Endothelial cell of umbilical vein (primary cell): ENCODE measurements at regions not wholly inside any gene's neighbourhood (a gene's known extent, or its start where the extent isn't known, plus 50 kb on each side); places are given as distances from the start of the nearest gene placed in this dataset.

ENCODE experiments used
- BruUV-seq: library from RNA; stranded (reverse); fragments of 400-500 nt; replicated peaks from 2 replicates; lab custom pipeline; 2021; lab: Mats Ljungman, UMichigan
- CTCF ChIA-PET: fragments of 300-600, 350-600 bp; sonication (Branson Sonifier 250); formaldehyde crosslinking; loops from one replicate; lab custom pipeline; 2021; ENCODE audit warnings: antibody characterized with exemption, inconsistent platforms; lab: Charles Lee
- POLR2A ChIA-PET: fragments of 300-600, 350-600 bp; sonication (Branson Sonifier 250); formaldehyde crosslinking; loops from one replicate; lab custom pipeline; 2021; ENCODE audit warnings: antibody characterized with exemption, inconsistent platforms; lab: Charles Lee
- DNase-seq: peaks from one replicate; pipeline ENCODE4 v3.0.0-alpha.2; 2011; ENCODE audit warnings: low read depth, low spot score
- FAIRE-seq: peaks from 2 replicates; lab custom pipeline; 2011; peaks lifted over from hg19 to GRCh38; lab: Jason Lieb, UNC
- H2AFZ ChIP-seq: 2 replicates; pipeline ENCODE4 v1.6.0; 2012; ENCODE audit warnings: low read depth, low read length, control low read depth, inconsistent platforms
- H3K27ac ChIP-seq: 2 replicates; pipeline ENCODE4 v1.5.1; 2011; ENCODE audit warnings: low read depth, mild to moderate bottlenecking, control low read depth, low read length, moderate library complexity; ENCODE audit not compliant: insufficient read depth
- H3K27me3 ChIP-seq, 2 experiments: 2 replicates each; pipeline versions ENCODE4 v1.6.0 to v1.6.1; 2011; ENCODE audit warnings: low read length in 2 of 2, mixed read lengths in 1 of 2; ENCODE audit not compliant: control insufficient read depth in 2 of 2, insufficient read depth in 2 of 2
- H3K36me3 ChIP-seq, 2 experiments: 2 replicates in 1 of 2; 3 replicates in 1 of 2; pipeline ENCODE4 v1.5.1; 2011; ENCODE audit warnings: low read length in 2 of 2, mild to moderate bottlenecking in 1 of 2, moderate library complexity in 1 of 2; ENCODE audit not compliant: control insufficient read depth in 2 of 2, insufficient read depth in 2 of 2; ENCODE audit errors: extremely low read depth in 1 of 2
- H3K4me1 ChIP-seq: 3 replicates; pipeline ENCODE4 v1.5.1; 2011; ENCODE audit warnings: mild to moderate bottlenecking, low read length; ENCODE audit not compliant: control insufficient read depth, insufficient read depth; ENCODE audit errors: extremely low read depth
- H3K4me2 ChIP-seq: 2 replicates; pipeline ENCODE4 v1.6.1; 2011; ENCODE audit warnings: low read length, control low read depth, mixed read lengths; ENCODE audit not compliant: insufficient read depth
- H3K4me3 ChIP-seq, 3 experiments: fragments of 200-600 bp in 1 of 3; sonication (generic), shearing (Covaris generic) in 1 of 3; replicated peaks in 1 of 3; 2 replicates each; pipeline ENCODE4 v1.5.1; 2011 to 2016; ENCODE audit warnings: control low read depth in 3 of 3, low read length in 3 of 3, mild to moderate bottlenecking in 2 of 3, inconsistent platforms in 1 of 3, low read depth in 1 of 3, moderate library complexity in 1 of 3; ENCODE audit not compliant: insufficient read depth in 1 of 3
- H3K79me2 ChIP-seq: 2 replicates; pipeline ENCODE4 v1.6.0; 2012; ENCODE audit warnings: low read length, inconsistent platforms; ENCODE audit not compliant: control insufficient read depth, insufficient read depth
- H3K9ac ChIP-seq: replicated peaks from 2 replicates; pipeline ENCODE3; 2011; ENCODE audit warnings: low read length, control low read depth; ENCODE audit not compliant: insufficient read depth; ENCODE audit errors: extremely low read depth
- H3K9me1 ChIP-seq: replicated peaks from 3 replicates; pipeline ENCODE4 v1.6.0; 2011; ENCODE audit warnings: mild to moderate bottlenecking, low read length; ENCODE audit not compliant: control insufficient read depth, insufficient read depth; ENCODE audit errors: extremely low read depth
- H3K9me3 ChIP-seq: replicated peaks from 2 replicates; pipeline ENCODE4 v1.5.1; 2012; ENCODE audit warnings: low read length, inconsistent platforms; ENCODE audit not compliant: control insufficient read depth, insufficient read depth
- H4K20me1 ChIP-seq: replicated peaks from 2 replicates; pipeline ENCODE3; 2011; ENCODE audit warnings: mild to moderate bottlenecking, low read length; ENCODE audit not compliant: control insufficient read depth, insufficient read depth; ENCODE audit errors: extremely low read depth
- CTCF ChIP-seq, 2 donors: IDR thresholded peaks; 1 replicate in 1 of 2; 2 replicates in 1 of 2; pipeline ENCODE4 v1.5.1; 2011; ENCODE audit warnings: low read length in 2 of 2, mild to moderate bottlenecking in 2 of 2, moderate library complexity in 2 of 2, control low read depth in 1 of 2, inconsistent platforms in 1 of 2, low read depth in 1 of 2; ENCODE audit not compliant: insufficient read depth in 1 of 2; ENCODE audit errors: extremely low read depth in 1 of 2
- EZH2 ChIP-seq: IDR thresholded peaks from 2 replicates; pipeline ENCODE4 v1.6.1; 2012; ENCODE audit warnings: borderline replicate concordance, low read depth, mild to moderate bottlenecking, moderate library complexity, low read length, inconsistent platforms; ENCODE audit not compliant: severe bottlenecking
- FOS ChIP-seq: IDR thresholded peaks from 2 replicates; pipeline ENCODE4 v1.6.1; 2011; ENCODE audit warnings: mild to moderate bottlenecking, low read length, moderate library complexity, borderline replicate concordance; ENCODE audit not compliant: insufficient read depth
- GATA2 ChIP-seq: IDR thresholded peaks from 2 replicates; pipeline ENCODE4 v1.7.0; 2011; ENCODE audit warnings: low read depth, mild to moderate bottlenecking, moderate library complexity, mixed read lengths, low read length; ENCODE audit not compliant: insufficient read length, insufficient read depth
- JUN ChIP-seq: IDR thresholded peaks from 2 replicates; pipeline ENCODE4 v1.6.1; 2011; ENCODE audit warnings: borderline replicate concordance, low read depth; ENCODE audit not compliant: insufficient read length, insufficient read depth
- MAX ChIP-seq: IDR thresholded peaks from 2 replicates; pipeline ENCODE4 v1.6.1; 2011; ENCODE audit not compliant: insufficient read depth, insufficient read length
- MYC ChIP-seq: IDR thresholded peaks from one replicate; pipeline ENCODE4 v1.6.1; 2011; ENCODE audit warnings: mild to moderate bottlenecking, low read depth, low read length
- POLR2A ChIP-seq: IDR thresholded peaks from 2 replicates; pipeline ENCODE4 v1.6.1; 2012; ENCODE audit warnings: low read depth, mild to moderate bottlenecking, control low read depth, low read length
- POLR2AphosphoS5 ChIP-seq: IDR thresholded peaks from 2 replicates; pipeline ENCODE4 v1.6.1; 2012; ENCODE audit warnings: low read depth, mild to moderate bottlenecking, control low read depth, low read length, moderate library complexity; ENCODE audit not compliant: insufficient read depth
- dilution Hi-C: fragments of 300-500 bp; cut with MboI; formaldehyde crosslinking; loops from one replicate; pipeline ENCODE4 v1.15.0; 2019; ENCODE audit warnings: low sequenced_read_pairs; ENCODE audit not compliant: extremely low pct_ligation_motif_present
- intact Hi-C: fragments of 100-400 bp; cut with micrococcal nuclease; formaldehyde crosslinking; loops from one replicate; pipeline ENCODE4 v1.10.0; 2022

- Histone ChIP-seq H4K20me1 (no peaks in the 10 kb centered on the region), H3K79me2 (no peaks in the 10 kb centered on the region), H3K4me2 (no peak overlapping the region), H3K9me3 (no peaks in the 10 kb centered on the region), H3K27me3 (no peaks in the 10 kb centered on the region), H3K4me1 (no peaks in the 10 kb centered on the region), H3K4me3 (no peak overlapping the region), H2AFZ (no peak overlapping the region), H3K27ac (no peak overlapping the region), H3K36me3 (no peaks in the 10 kb centered on the region), H3K9ac (no peak overlapping the region), H3K9me1 (no peaks in the 10 kb centered on the region)
- intact Hi-C loops (no loop called here), dilution Hi-C loops (no loop called here)
- no TSS peak for BruUV-seq
- CTCF ChIA-PET = no interaction called here
- FAIRE-seq = no peak
- DNase-seq = no peak
- POLR2A ChIA-PET = no interaction called here
- TF ChIP-seq POLR2AphosphoS5 (no peak), JUN (no peak), GATA2 (no peak)
Measured at GRCh38 chr5:121031491-121031890, 567.4 kb downstream of the PRR16 start.

GRCh38 chr5:121033334-121033733 is 569.2 kb downstream of the PRR16 start:
- Histone ChIP-seq H3K9me1 (no peaks in the 10 kb centered on the region), H3K36me3 (no peaks in the 10 kb centered on the region), H3K4me2 (no peak overlapping the region), H2AFZ (no peak overlapping the region), H3K4me3 (no peak overlapping the region), H3K9me3 (no peaks in the 10 kb centered on the region), H3K4me1 (no peaks in the 10 kb centered on the region), H3K27ac (no peak overlapping the region), H3K27me3 (no peaks in the 10 kb centered on the region), H4K20me1 (no peaks in the 10 kb centered on the region), H3K79me2 (no peaks in the 10 kb centered on the region), H3K9ac (no peak overlapping the region)
- FAIRE-seq = no peak
- no TSS peak for BruUV-seq
- no peak for DNase-seq
- no peak for TF ChIP-seq POLR2AphosphoS5
- TF ChIP-seq JUN = no peak
- no peak for TF ChIP-seq CTCF (IDR thresholded peaks at IDR 0.05; ENCODE audit: extremely low read depth in 1 of 2, insufficient read depth in 1 of 2, low read depth in 1 of 2, low read length in 2 of 2)
- TF ChIP-seq FOS = no peak
- no peak for TF ChIP-seq MAX
- no peak for TF ChIP-seq EZH2
- no peak for TF ChIP-seq MYC
- no peak for TF ChIP-seq GATA2
- no peak for TF ChIP-seq POLR2A
- dilution Hi-C loops (no loop called here), intact Hi-C loops (no loop called here)
- ChIA-PET POLR2A (no interaction called here), CTCF (interaction anchor here (0.7 to 1.2 kb wide), 2 partner anchors 12 to 387 kb away, joined by 3 to 4 read pairs; no protein-coding TSS in a partner anchor)
